NCI-H128 (cell line): ENCODE measurements at regions not wholly inside any gene's neighbourhood (a gene's known extent, or its start where the extent isn't known, plus 50 kb on each side); places are given as distances from the start of the nearest gene placed in this dataset.
A peak's percentile ranks its signal among the peaks of the same experiment; 100 is the strongest.

Experiments
- DNase-seq: peaks from one replicate; lab custom pipeline; 2025; ENCODE audit not compliant: unreplicated experiment; lab: John Stamatoyannopoulos, UW

- no peak for DNase-seq
Observed at GRCh38 chr2:136482006-136482405, 283.3 kb upstream of the THSD7B start.

GRCh38 chr2:136479696-136480095 lies 285.6 kb upstream of the THSD7B start:
- no peak for DNase-seq

DNA sequence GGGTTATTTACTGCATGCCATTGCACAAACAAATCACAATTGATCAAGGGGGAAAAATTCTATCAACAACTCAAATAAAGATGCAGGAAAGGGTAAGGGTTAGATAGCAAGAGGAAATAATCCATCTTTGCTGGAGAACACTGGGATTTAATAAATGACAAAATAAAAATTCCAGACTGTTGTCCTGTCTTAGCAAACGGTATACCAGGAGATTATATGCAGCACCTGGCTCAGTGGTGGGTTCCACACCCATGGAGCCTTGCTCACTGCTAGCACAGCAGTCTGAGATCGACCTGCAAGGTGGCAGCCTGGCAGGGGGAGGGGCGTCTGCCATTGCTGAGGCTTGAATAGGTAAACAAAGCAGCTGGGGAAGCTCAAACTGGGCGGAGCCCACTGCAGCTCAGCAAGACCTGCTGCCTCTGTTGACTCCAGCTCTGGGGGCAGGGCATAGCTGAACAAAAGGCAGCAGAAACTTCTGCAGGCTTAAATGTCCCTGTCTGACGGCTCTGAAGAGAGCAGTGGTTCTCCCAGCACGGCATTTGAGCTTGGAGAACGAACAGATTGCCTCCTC lies 296.5 kb upstream of the THSD7B start:
- DNase-seq, result no peak

DNA sequence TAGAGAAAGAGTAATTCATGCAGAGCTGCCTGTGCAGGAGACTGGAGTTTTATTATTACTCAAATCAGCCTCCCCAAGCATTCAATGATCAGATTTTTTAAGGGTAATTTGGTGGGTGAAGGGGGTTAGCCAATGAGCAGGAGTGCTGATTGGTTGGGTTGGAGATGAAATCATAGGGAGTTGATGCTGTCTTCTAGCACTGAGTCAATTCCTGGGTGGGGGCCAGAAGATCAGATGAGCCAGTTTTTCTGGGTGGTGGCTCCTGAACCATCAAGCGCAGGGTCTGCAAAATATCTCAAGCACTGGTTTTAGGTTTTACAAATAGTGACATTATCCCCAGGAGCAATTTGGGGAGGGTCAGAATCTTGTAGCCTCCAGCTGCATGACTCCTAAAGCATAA lies 312.8 kb upstream of the THSD7B start:
- no peak for DNase-seq

DNA sequence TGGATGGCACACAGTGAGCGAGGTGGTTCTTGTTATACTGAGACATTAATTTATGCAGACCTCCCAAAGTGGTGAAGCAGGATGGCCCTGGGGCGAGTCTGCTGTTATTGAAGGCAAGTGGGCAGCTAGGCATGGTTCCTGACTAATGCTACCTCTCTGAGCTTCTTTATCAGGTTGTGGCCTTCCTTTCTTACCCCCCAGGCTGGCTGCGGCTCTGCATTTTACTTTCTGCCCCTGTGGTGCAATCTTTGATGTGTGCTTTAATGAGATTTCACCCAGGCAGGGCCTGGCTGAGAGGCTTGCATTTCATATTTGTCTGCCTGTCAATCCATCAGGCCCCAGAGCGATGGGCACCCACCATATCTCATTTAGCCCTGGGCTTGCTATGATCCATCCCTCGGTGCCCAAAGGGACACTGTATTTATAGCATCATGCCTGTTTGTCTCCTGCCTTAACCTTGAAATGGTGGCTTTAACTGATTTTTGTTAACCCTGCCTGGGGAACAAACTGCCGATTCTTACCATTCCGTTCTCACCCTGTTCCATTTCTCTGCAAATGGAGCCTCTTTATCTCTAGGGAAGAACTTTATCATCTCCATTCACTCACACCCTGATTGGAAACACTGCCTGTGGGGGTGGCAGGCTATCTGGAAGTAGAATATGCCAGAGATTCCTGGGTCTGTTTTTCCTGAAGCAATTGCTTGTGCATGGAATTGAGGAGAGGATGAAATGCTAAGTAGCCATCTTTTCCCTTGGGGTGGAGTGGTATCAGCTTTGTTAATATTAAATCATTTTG lies 316.2 kb upstream of the THSD7B start:
- DNase-seq, result no peak

GRCh38 chr2:136448432-136448831 lies 316.9 kb upstream of the THSD7B start:
- no peak for DNase-seq

DNA sequence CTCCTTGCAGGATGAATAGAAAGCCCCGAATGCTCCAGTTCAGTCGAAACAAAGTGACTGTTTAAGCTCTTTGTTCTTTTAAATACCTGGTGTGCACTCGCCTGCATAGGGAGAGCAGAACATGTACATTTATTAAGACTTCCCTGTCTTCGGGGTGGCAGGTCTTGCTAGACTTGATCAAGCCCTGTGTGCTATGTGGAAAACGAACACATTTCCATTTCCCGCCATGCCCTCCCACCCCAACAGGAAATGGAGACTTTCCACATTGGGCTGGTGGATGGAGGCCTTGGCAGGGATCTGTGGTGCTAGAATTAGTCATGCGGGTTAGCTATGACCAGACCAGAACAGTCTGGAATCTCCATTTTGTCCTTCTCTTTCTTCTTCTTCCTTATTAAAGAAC lies 321.0 kb upstream of the THSD7B start:
- DNase-seq, result no peak

DNA sequence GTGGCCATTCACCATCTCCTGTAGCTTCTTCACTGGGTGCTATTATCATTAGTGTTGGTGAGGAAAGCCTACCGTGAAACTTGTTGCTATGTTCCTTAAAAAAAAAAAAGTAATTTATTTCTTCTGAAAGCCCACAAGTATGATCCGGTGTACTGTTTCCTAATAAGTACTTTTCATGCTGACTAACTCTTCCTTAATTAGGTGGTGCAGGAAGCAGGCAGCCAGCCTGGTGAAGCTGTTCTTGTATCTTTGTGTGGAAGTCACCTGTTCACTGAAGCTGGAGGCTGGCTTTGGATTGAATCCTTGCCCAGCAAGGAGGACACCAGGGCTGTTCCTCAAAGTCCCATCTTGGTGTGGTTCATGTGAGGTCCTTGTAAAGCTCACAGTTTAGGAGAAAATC lies 321.7 kb upstream of the THSD7B start:
- no peak for DNase-seq

- DNase-seq, result no peak
Observed at GRCh38 chr2:136441979-136442714, 323.2 kb upstream of the THSD7B start.

GRCh38 chr2:136439064-136439676 lies 321.2 kb upstream of the CXCR4 start:
- no peak for DNase-seq

- DNase-seq, result no peak
Observed at GRCh38 chr2:136437461-136437860, 319.5 kb upstream of the CXCR4 start.

DNA sequence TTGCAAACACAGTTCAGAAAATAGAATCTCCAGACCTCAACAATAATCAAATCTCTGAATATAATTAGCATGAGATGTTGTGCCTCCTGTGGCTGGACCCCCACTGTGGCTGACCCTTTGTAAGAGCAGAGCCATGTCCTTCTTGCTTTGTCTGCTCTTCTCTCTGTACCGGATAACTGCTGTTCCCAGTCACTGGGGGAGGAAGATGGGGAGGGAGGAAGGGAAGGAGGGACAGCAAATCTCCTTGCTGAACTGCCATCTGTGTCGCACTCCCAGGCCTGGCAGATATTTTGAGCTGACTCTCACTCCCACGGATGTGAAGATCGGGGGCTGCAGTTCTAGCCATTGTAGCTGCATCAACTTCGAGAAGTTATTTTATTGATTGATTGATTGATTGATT lies 319.0 kb upstream of the CXCR4 start:
- no peak for DNase-seq

DNA sequence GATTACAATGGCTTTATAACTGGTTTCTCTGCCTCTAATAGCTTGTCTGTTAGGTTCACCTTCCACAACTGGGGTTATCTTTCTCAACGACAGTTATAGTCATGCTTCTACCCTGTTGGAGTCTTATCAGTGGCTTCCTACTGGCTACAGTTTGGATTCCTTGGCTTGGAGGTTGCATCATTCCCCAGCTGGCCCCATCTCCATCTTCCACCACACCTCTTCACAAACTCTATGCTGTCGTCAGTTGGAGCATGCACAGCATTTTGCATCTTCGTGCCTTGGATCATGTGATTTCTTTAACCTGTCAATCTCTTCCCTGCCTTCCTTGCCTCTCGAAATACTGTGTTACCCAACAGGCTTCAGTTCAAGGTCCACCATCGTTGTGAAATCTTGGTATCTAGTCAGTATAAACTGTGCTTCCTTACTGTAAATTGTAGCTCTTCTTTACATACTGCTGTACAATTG lies 316.3 kb upstream of the CXCR4 start:
- no peak for DNase-seq

GRCh38 chr2:136433261-136433660 lies 315.3 kb upstream of the CXCR4 start:
- DNase-seq, result no peak

DNA sequence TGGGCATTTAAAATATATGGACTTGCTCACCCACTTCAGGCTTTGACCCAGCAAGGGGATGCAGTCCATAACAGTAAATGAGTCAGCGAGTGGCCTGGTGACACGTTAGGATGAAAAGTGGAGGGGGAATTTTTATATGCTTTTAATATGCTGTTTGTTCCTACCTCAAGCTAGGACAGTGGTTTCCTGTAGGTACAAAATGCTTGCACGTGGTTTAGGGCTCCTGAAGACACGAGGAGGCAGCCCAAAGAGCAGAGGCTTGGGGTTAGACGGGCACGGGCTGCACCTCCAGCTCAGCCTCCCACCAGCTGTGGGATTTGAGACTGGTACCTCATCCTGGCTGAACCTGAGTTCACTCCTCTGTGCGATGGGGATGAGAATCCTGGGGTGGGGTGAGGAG lies 306.2 kb upstream of the CXCR4 start:
- DNase-seq, result no peak

DNA sequence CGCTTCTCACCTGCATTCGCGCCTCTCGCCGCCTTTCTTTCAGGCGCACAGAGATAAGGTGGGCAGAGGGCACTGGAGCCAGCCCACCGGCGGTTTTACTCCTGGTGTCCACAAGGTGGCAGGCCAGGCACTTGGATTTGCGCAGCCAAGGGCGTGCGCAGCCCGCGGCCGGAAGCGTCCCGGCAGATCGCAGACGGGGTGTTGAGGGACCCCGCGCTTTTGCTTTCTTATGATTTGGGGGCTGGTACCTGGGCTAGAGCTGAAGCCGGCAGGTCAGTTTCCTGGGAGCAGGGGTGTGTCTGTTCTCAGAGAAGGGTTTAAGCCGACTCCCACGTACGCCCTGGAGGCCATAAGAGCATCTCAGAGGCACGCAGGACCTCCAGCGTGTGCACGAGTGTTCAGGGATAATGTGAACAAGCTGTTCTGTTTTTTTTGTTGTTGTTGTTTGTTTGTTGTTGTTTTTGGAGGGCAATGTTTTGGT lies 305.6 kb upstream of the CXCR4 start:
- DNase-seq, result peak; percentile 59

DNA sequence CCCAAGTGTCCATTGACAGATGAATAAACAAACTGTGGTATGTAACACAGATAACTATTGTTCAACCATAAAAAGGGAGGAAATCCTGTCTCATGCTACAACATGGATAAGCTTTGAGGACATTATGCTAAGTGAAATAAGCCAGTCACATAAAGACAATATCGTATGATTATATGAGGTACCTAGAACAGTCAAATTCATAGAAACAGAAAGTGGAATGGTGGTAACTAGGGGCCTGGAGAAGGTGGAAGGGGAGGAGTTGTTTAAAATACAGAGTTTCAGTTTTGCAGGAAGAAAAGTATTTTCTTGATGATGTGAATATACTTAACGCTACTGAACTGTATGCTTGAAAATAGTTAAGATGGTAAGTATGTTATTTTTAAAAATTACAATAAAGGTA lies 304.6 kb upstream of the CXCR4 start:
- DNase-seq, result no peak

DNA sequence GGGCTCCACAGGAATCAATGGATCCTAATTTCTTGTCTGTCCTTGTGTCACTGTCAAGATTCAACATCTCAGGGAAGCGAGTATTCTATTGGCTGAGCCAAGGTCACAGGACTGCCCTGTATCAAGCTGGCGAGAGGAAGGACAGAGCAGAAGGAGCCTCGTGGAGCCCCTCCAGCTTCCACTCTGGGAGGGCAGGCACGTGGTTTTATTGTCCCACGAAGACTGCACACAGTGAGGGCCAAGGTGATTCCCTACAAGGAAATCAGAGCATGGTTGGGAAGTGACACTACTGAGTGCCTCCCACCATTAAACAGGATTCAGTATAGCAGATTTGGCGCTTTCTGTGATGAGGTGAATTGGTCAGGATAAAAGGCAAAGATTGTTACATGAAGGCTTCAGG lies 302.4 kb upstream of the CXCR4 start:
- no peak for DNase-seq

GRCh38 chr2:136411946-136412345 lies 294.0 kb upstream of the CXCR4 start:
- no peak for DNase-seq

GRCh38 chr2:136410673-136411072 lies 292.7 kb upstream of the CXCR4 start:
- no peak for DNase-seq

- DNase-seq, result no peak
Observed at GRCh38 chr2:136408795-136409194, 290.8 kb upstream of the CXCR4 start.

DNA sequence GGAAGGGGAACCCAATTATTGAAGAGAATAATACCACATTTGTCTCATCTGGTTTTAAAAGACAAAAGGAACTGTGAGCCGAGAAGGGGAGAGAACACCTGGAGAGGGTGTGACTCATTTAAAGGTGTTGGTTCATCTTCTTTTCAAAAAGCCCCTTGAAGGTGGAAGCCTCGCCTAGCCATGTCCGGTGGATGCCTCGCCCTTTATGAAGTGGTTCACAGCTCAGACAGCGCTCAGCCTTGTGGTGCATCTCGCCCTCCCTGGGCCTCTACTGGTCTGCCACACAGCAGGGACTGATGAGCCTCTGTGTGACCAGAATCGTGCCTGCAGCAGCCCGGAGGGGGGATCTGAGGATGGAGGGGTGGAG lies 290.0 kb upstream of the CXCR4 start:
- DNase-seq, result no peak
